ENCODE measurements at regions not wholly inside any gene's neighbourhood (a gene's known extent, or its start where the extent isn't known, plus 50 kb on each side); places are given as distances from the start of the nearest gene placed in this dataset.
"Not testable (repeated sequence)": the region's sequence is repeated elsewhere in the genome, so short reads cannot be mapped to it uniquely, and the experiment has no call there.

DNA sequence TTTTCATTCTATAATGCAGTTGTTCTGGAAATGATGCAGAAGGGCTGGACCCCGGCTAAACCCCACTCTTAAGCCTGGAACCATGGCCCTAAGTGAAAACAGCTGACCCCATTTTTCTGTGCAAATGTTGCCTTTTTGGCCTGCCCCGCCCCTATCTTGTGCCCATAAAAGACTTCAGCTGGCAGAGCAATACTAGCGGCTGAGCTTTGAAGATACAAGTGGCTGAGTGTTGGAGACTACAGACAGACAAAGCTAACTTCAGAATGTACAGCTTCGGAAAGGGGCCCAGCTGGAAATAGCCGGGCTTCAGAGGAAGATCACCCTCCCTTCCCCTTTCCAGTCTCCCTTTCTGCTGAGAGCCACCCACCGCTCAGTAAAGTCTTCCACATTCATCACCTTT, 258.6 kb upstream of the SPTLC3 start:
- Histone ChIP-seq H3K4me3 (ENCODE audit: insufficient read depth, low read depth, low read length) (no peak overlapping the region), H3K36me3 (ENCODE audit: insufficient read depth, low read length) (no peaks in the 10 kb centered on the region), H3K4me2 (ENCODE audit: low read length) (no peak overlapping the region), H3K27me3 (ENCODE audit: insufficient read depth, low read length) (no peaks in the 10 kb centered on the region), H4K20me1 (ENCODE audit: insufficient read depth, low read length) (no peaks in the 10 kb centered on the region), H3K9me3 (ENCODE audit: insufficient read depth, low read depth, low read length) (no peaks in the 10 kb centered on the region), H3K27ac (ENCODE audit: low read depth, low read length) (no peak overlapping the region), H3K79me2 (ENCODE audit: insufficient read depth, low read length) (no peaks in the 10 kb centered on the region), H3K9ac (ENCODE audit: low read length) (no peak overlapping the region), H3K4me1 (ENCODE audit: insufficient read depth, low read length) (no peaks in the 10 kb centered on the region), H2AFZ (ENCODE audit: low read depth, low read length) (no peak overlapping the region)
- no peak for DNase-seq (ENCODE audit: low read depth)
- no peak for FAIRE-seq
- Mint-ChIP-seq H3K4me3 (ENCODE audit: unreplicated experiment) (no peak overlapping the region), H3K36me3 (ENCODE audit: low read depth, unreplicated experiment) (no peaks in the 10 kb centered on the region), H3K4me1 (ENCODE audit: low read depth, unreplicated experiment) (no peaks in the 10 kb centered on the region), H3K27me3 (ENCODE audit: low read depth, unreplicated experiment) (peaks cover 6% of the 10 kb centered on the region), H3K27ac (ENCODE audit: unreplicated experiment) (no peak overlapping the region), H3K9me3 (ENCODE audit: unreplicated experiment) (no peaks in the 10 kb centered on the region)
- TF ChIP-seq EZH2 (IDR thresholded peaks at IDR 0.05; ENCODE audit: insufficient read depth, low read length) (no peak), CTCF (IDR thresholded peaks at IDR 0.05; ENCODE audit: insufficient read depth, low read depth, low read length) (no peak)

- H3K9me3 ChIP-seq (ENCODE audit: insufficient read depth, low read depth, low read length); H2AFZ ChIP-seq (ENCODE audit: low read depth, low read length); H3K9ac ChIP-seq (ENCODE audit: low read length); H3K4me3 ChIP-seq (ENCODE audit: insufficient read depth, low read depth, low read length); H3K36me3 ChIP-seq (ENCODE audit: insufficient read depth, low read length); H3K36me3 Mint-ChIP-seq (ENCODE audit: low read depth, unreplicated experiment); H3K4me3 Mint-ChIP-seq (ENCODE audit: unreplicated experiment); H3K27ac Mint-ChIP-seq (ENCODE audit: unreplicated experiment); H3K4me1 Mint-ChIP-seq (ENCODE audit: low read depth, unreplicated experiment); H3K4me1 ChIP-seq (ENCODE audit: insufficient read depth, low read length); H3K27me3 ChIP-seq (ENCODE audit: insufficient read depth, low read length); DNase-seq (ENCODE audit: low read depth); H3K27me3 Mint-ChIP-seq (ENCODE audit: low read depth, unreplicated experiment); H4K20me1 ChIP-seq (ENCODE audit: insufficient read depth, low read length); FAIRE-seq; H3K4me2 ChIP-seq (ENCODE audit: low read length); H3K9me3 Mint-ChIP-seq (ENCODE audit: unreplicated experiment); H3K27ac ChIP-seq (ENCODE audit: low read depth, low read length); H3K79me2 ChIP-seq (ENCODE audit: insufficient read depth, low read length): not testable (repeated sequence)
Measured at GRCh38 chr20:12752900-12753693, 255.7 kb upstream of the SPTLC3 start.

DNA sequence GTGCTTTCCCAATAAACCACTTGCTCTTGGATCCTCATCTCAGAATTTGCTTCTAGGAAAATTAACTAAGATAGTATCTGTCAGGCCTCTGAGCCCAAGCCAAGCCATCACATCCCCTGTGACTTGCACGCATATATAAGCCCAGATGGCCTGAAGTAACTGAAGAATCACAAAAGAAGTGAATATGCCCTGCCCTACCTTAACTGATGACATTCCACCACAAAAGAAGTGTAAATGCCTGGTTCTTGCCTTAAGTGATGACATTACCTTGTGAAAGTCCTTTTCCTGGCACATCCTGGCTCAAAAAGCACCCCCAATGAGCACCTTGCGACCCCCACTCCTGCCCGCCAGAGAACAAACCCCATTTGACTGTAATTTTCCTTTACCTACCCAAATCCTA, 255.0 kb upstream of the SPTLC3 start:
- DNase-seq (ENCODE audit: low read depth); H3K4me3 ChIP-seq (ENCODE audit: insufficient read depth, low read depth, low read length); H3K4me1 ChIP-seq (ENCODE audit: insufficient read depth, low read length); H4K20me1 ChIP-seq (ENCODE audit: insufficient read depth, low read length); H3K36me3 ChIP-seq (ENCODE audit: insufficient read depth, low read length); H3K27ac ChIP-seq (ENCODE audit: low read depth, low read length); H3K27me3 ChIP-seq (ENCODE audit: insufficient read depth, low read length); H3K4me3 Mint-ChIP-seq (ENCODE audit: unreplicated experiment); FAIRE-seq; H3K27me3 Mint-ChIP-seq (ENCODE audit: low read depth, unreplicated experiment); H3K9me3 ChIP-seq (ENCODE audit: insufficient read depth, low read depth, low read length); H3K27ac Mint-ChIP-seq (ENCODE audit: unreplicated experiment); H3K9me3 Mint-ChIP-seq (ENCODE audit: unreplicated experiment); H3K4me2 ChIP-seq (ENCODE audit: low read length); H3K79me2 ChIP-seq (ENCODE audit: insufficient read depth, low read length); H2AFZ ChIP-seq (ENCODE audit: low read depth, low read length); H3K9ac ChIP-seq (ENCODE audit: low read length); H3K4me1 Mint-ChIP-seq (ENCODE audit: low read depth, unreplicated experiment); H3K36me3 Mint-ChIP-seq (ENCODE audit: low read depth, unreplicated experiment): not testable (repeated sequence)

- not testable (repeated sequence) for H3K4me2 ChIP-seq (ENCODE audit: low read length); H3K4me3 ChIP-seq (ENCODE audit: insufficient read depth, low read depth, low read length); H3K27ac Mint-ChIP-seq (ENCODE audit: unreplicated experiment); H3K9ac ChIP-seq (ENCODE audit: low read length); H3K27ac ChIP-seq (ENCODE audit: low read depth, low read length); H3K36me3 ChIP-seq (ENCODE audit: insufficient read depth, low read length); FAIRE-seq; H4K20me1 ChIP-seq (ENCODE audit: insufficient read depth, low read length); H3K4me1 Mint-ChIP-seq (ENCODE audit: low read depth, unreplicated experiment); H3K36me3 Mint-ChIP-seq (ENCODE audit: low read depth, unreplicated experiment); H3K4me3 Mint-ChIP-seq (ENCODE audit: unreplicated experiment); DNase-seq (ENCODE audit: low read depth); H3K9me3 ChIP-seq (ENCODE audit: insufficient read depth, low read depth, low read length); H3K79me2 ChIP-seq (ENCODE audit: insufficient read depth, low read length); H3K27me3 Mint-ChIP-seq (ENCODE audit: low read depth, unreplicated experiment); H3K27me3 ChIP-seq (ENCODE audit: insufficient read depth, low read length); H3K9me3 Mint-ChIP-seq (ENCODE audit: unreplicated experiment); H2AFZ ChIP-seq (ENCODE audit: low read depth, low read length); H3K4me1 ChIP-seq (ENCODE audit: insufficient read depth, low read length)
Measured at GRCh38 chr20:12759493-12759892, 249.3 kb upstream of the SPTLC3 start.
